ENCODE measurements at regions not wholly inside any gene's neighbourhood (a gene's known extent, or its start where the extent isn't known, plus 50 kb on each side); places are given as distances from the start of the nearest gene placed in this dataset.

DNA sequence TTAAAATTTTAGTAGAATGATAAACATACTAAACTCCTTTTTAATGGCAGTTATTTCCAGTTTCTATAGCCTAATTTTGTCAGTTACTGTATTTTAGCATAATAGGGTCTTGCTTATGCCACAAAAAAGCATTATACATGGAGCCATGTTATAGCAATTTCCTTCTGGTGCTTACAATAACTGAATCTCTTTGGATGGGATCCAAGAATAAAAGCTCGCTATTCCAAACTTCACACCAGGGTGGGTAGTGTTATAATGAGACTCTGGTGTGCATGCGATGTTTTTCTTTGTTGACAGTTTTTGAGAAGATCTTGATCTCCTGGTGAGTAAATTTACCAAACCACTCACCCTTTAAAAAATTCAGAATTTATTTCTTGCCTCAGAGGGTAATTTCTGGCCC lies 90.4 kb upstream of the CCDC91 start:
- Histone ChIP-seq H3K9me3 (replicated peaks) (no peaks in the 10 kb centered on the region), H3K4me1 (no peaks in the 10 kb centered on the region), H3K27ac (replicated peaks) (no peak overlapping the region), H3K27me3 (ENCODE audit: low read depth) (no peaks in the 10 kb centered on the region), H3K4me3 (no peak overlapping the region), H3K36me3 (no peaks in the 10 kb centered on the region)
- no peak for DNase-seq
- intact Hi-C loops (cut with micrococcal nuclease) = no loop called here
- TF ChIP-seq CTCF (IDR thresholded peaks at IDR 0.05; ENCODE audit: borderline replicate concordance) = no peak

GRCh38 chr12:28100717-28101116 lies 89.5 kb upstream of the CCDC91 start:
- TF ChIP-seq CTCF (IDR thresholded peaks at IDR 0.05; ENCODE audit: borderline replicate concordance) = no peak

GRCh38 chr12:28104316-28104715 lies 85.9 kb upstream of the CCDC91 start:
- H3K27me3 ChIP-seq (ENCODE audit: low read depth) = no peaks in the 10 kb centered on the region
- DNase-seq = no peak
- H3K4me3 ChIP-seq = no peak overlapping the region
- TF ChIP-seq CTCF (IDR thresholded peaks at IDR 0.05; ENCODE audit: borderline replicate concordance) = no peak
- H3K4me1 ChIP-seq = no peaks in the 10 kb centered on the region
- no peak overlapping the region for H3K27ac ChIP-seq (replicated peaks)
- H3K36me3 ChIP-seq = no peaks in the 10 kb centered on the region
- intact Hi-C loops (cut with micrococcal nuclease) = no loop called here
- no peaks in the 10 kb centered on the region for H3K9me3 ChIP-seq (replicated peaks)

More at GRCh38 chr12:28100717-28101116, 89.5 kb upstream of the CCDC91 start:
- no peak overlapping the region for H3K4me3 ChIP-seq
- no peaks in the 10 kb centered on the region for H3K27me3 ChIP-seq (ENCODE audit: low read depth)
- H3K27ac ChIP-seq (replicated peaks) = no peak overlapping the region
- H3K36me3 ChIP-seq = no peaks in the 10 kb centered on the region
- no peak for DNase-seq
- H3K9me3 ChIP-seq (replicated peaks) = no peaks in the 10 kb centered on the region
- H3K4me1 ChIP-seq = no peaks in the 10 kb centered on the region
- intact Hi-C loops (cut with micrococcal nuclease) = no loop called here

GRCh38 chr12:28104903-28105864 lies 85.1 kb upstream of the CCDC91 start:
- Histone ChIP-seq H3K27ac (replicated peaks) (no peak overlapping the region), H3K4me3 (no peak overlapping the region), H3K4me1 (no peaks in the 10 kb centered on the region), H3K27me3 (ENCODE audit: low read depth) (no peaks in the 10 kb centered on the region), H3K9me3 (replicated peaks) (no peaks in the 10 kb centered on the region), H3K36me3 (no peaks in the 10 kb centered on the region)
- intact Hi-C loops (cut with micrococcal nuclease) = no loop called here
- DNase-seq = no peak
- no peak for TF ChIP-seq CTCF (IDR thresholded peaks at IDR 0.05; ENCODE audit: borderline replicate concordance)

GRCh38 chr12:28107679-28108078 lies 82.6 kb upstream of the CCDC91 start:
- H3K27me3 ChIP-seq (ENCODE audit: low read depth) = no peaks in the 10 kb centered on the region
- DNase-seq = no peak
- H3K4me3 ChIP-seq = no peak overlapping the region
- H3K9me3 ChIP-seq (replicated peaks) = peaks cover 18% of the 10 kb centered on the region
- no peak for TF ChIP-seq CTCF (IDR thresholded peaks at IDR 0.05; ENCODE audit: borderline replicate concordance)
- no peaks in the 10 kb centered on the region for H3K36me3 ChIP-seq
- no peaks in the 10 kb centered on the region for H3K4me1 ChIP-seq
- H3K27ac ChIP-seq (replicated peaks) = no peak overlapping the region
- intact Hi-C loops (cut with micrococcal nuclease) = no loop called here
